IMR-90 (cell line): ENCODE measurements at regions not wholly inside any gene's neighbourhood (a gene's known extent, or its start where the extent isn't known, plus 50 kb on each side); places are given as distances from the start of the nearest gene placed in this dataset.

Source experiments
- CEBPB ChIP-seq: IDR thresholded peaks from 2 replicates; pipeline ENCODE4 v1.6.1; 2012; ENCODE audit warnings: low read depth, low read length, improper control_type of control experiment
- CHD1 ChIP-seq: IDR thresholded peaks from 2 replicates; pipeline ENCODE4 v1.6.1; 2012; ENCODE audit warnings: low read depth, low read length, improper control_type of control experiment
- MAFK ChIP-seq: IDR thresholded peaks from 2 replicates; pipeline ENCODE4 v1.6.1; 2012; ENCODE audit warnings: low read depth, low read length, improper control_type of control experiment
- MAZ ChIP-seq: IDR thresholded peaks from 2 replicates; pipeline ENCODE4 v1.6.1; 2012; ENCODE audit warnings: low read depth, mild to moderate bottlenecking, low read length, improper control_type of control experiment, moderate library complexity, borderline replicate concordance
- MXI1 ChIP-seq: IDR thresholded peaks from 2 replicates; pipeline ENCODE4 v1.6.1; 2012; ENCODE audit warnings: low read depth, mild to moderate bottlenecking, low read length, moderate library complexity, borderline replicate concordance
- POLR2A ChIP-seq: IDR thresholded peaks from 2 replicates; pipeline ENCODE4 v1.6.1; 2012; ENCODE audit warnings: mild to moderate bottlenecking, low read depth, low read length
- RCOR1 ChIP-seq: IDR thresholded peaks from 2 replicates; pipeline ENCODE4 v1.6.1; 2012; ENCODE audit warnings: mild to moderate bottlenecking, low read length, improper control_type of control experiment; ENCODE audit not compliant: insufficient replicate concordance
- RFX5 ChIP-seq: IDR thresholded peaks from 2 replicates; pipeline ENCODE4 v1.8.0; 2012; ENCODE audit warnings: low read depth, mild to moderate bottlenecking, low read length, moderate library complexity
- SMC3 ChIP-seq: fragments of 150-350 bp; IDR thresholded peaks from 2 replicates; pipeline ENCODE4 v1.6.1; 2016; ENCODE audit warnings: low read depth, mild to moderate bottlenecking, antibody characterized with exemption, low read length, moderate library complexity
- TF ChIP-seq, protein P1 (sequence below): conservative IDR thresholded peaks from 2 replicates; pipeline ENCODE4 v1.5.1; 2012; ENCODE audit warnings: mild to moderate bottlenecking, low read depth, low read length, improper control_type of control experiment
- TF ChIP-seq, protein P2 (sequence below): fragments of 150-350 bp; IDR thresholded peaks from 2 replicates; pipeline ENCODE4 v1.6.1; 2017; ENCODE audit warnings: mild to moderate bottlenecking, antibody characterized with exemption, low read length, low read depth

DNA sequence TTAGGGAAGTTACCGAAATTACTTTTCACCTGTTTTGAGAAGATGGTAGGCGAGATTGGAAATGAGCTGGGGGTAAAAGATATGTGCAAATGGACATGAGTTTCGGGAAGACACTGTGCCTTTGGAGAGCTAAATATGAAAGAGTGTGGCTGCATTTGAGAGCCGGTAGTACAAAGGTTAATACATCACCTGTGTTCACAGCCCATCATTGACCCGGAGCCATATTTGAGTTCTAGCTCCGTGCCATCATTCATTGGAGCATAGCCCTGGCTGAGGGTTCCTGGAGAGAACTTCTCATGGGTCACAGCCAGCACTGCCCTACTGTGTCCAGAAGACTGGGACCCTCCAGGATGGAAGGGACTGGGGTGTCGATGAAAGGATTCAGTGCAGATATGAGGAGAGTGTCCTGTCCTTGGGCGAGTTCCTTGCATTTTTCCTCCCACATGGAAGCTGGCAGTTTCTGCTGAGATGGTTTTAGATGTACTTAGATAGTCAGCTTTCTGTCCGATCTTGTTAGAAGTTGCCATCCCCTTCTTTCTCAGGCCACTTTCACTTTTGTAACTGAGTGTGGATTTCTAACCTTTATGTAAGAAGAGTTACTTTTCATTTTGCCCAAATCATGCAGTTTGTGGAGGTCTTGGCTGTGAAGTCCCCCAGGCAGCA lies 138.8 kb downstream of the JCAD start:
- TF ChIP-seq, protein P1, sequence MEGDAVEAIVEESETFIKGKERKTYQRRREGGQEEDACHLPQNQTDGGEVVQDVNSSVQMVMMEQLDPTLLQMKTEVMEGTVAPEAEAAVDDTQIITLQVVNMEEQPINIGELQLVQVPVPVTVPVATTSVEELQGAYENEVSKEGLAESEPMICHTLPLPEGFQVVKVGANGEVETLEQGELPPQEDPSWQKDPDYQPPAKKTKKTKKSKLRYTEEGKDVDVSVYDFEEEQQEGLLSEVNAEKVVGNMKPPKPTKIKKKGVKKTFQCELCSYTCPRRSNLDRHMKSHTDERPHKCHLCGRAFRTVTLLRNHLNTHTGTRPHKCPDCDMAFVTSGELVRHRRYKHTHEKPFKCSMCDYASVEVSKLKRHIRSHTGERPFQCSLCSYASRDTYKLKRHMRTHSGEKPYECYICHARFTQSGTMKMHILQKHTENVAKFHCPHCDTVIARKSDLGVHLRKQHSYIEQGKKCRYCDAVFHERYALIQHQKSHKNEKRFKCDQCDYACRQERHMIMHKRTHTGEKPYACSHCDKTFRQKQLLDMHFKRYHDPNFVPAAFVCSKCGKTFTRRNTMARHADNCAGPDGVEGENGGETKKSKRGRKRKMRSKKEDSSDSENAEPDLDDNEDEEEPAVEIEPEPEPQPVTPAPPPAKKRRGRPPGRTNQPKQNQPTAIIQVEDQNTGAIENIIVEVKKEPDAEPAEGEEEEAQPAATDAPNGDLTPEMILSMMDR = no peak
- TF ChIP-seq CEBPB (no peak), POLR2A (no peak), MXI1 (no peak), RFX5 (no peak), MAFK (no peak), MAZ (no peak), RCOR1 (no peak), SMC3 (no peak), CHD1 (no peak)
- TF ChIP-seq, protein P2, sequence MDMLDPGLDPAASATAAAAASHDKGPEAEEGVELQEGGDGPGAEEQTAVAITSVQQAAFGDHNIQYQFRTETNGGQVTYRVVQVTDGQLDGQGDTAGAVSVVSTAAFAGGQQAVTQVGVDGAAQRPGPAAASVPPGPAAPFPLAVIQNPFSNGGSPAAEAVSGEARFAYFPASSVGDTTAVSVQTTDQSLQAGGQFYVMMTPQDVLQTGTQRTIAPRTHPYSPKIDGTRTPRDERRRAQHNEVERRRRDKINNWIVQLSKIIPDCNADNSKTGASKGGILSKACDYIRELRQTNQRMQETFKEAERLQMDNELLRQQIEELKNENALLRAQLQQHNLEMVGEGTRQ = no peak
